Astrocyte of the cerebellum (primary cell): ENCODE measurements at regions not wholly inside any gene's neighbourhood (a gene's known extent, or its start where the extent isn't known, plus 50 kb on each side); places are given as distances from the start of the nearest gene placed in this dataset.

Experiments
- DNase-seq: peaks from one replicate; pipeline ENCODE4 v3.0.0-alpha.2; 2011; ENCODE audit warnings: low read depth
- H3K4me3 ChIP-seq: 2 replicates; pipeline ENCODE4 v1.5.1; 2011; ENCODE audit warnings: mild to moderate bottlenecking, low read depth, low read length, moderate library complexity
- in situ Hi-C: cut with HindIII; loops from 2 replicates; pipeline ENCODE4 v1.10.0; 2017; ENCODE audit warnings: low sequenced_read_pairs
- TF ChIP-seq, protein P1 (sequence below): IDR thresholded peaks from 2 replicates; pipeline ENCODE4 v1.5.1; 2012; ENCODE audit warnings: low read length, low read depth, moderate library complexity, mild to moderate bottlenecking; ENCODE audit errors: missing control alignments

GRCh38 chr7:131141443-131141967, 186.2 kb upstream of the MKLN1 start:
- no peak for DNase-seq
- in situ Hi-C loops = no loop called here
- TF ChIP-seq, protein P1, sequence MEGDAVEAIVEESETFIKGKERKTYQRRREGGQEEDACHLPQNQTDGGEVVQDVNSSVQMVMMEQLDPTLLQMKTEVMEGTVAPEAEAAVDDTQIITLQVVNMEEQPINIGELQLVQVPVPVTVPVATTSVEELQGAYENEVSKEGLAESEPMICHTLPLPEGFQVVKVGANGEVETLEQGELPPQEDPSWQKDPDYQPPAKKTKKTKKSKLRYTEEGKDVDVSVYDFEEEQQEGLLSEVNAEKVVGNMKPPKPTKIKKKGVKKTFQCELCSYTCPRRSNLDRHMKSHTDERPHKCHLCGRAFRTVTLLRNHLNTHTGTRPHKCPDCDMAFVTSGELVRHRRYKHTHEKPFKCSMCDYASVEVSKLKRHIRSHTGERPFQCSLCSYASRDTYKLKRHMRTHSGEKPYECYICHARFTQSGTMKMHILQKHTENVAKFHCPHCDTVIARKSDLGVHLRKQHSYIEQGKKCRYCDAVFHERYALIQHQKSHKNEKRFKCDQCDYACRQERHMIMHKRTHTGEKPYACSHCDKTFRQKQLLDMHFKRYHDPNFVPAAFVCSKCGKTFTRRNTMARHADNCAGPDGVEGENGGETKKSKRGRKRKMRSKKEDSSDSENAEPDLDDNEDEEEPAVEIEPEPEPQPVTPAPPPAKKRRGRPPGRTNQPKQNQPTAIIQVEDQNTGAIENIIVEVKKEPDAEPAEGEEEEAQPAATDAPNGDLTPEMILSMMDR = no peak
- H3K4me3 ChIP-seq = no peak overlapping the region

DNA sequence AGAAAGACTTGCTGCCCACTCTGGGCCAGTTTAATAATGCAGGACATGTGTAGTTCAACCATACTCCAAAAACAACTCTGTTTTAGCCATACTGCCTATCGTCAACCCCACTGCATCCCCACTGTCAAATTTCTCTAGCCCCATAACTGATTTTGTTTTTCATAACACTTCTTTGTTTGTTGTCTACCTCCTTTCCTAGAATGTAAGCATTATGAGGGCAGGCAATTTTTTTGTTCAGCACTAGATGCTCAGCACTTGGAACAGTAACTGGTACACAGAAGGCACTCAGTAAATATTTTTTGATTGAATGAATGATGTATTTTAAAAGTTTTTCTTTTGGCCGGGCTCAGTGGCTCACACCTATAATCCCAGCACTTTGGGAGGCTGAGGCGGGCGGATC, 183.8 kb upstream of the MKLN1 start:
- TF ChIP-seq, protein P1 = no peak
- no peak for DNase-seq
- H3K4me3 ChIP-seq = no peak overlapping the region
- in situ Hi-C loops = no loop called here

DNA sequence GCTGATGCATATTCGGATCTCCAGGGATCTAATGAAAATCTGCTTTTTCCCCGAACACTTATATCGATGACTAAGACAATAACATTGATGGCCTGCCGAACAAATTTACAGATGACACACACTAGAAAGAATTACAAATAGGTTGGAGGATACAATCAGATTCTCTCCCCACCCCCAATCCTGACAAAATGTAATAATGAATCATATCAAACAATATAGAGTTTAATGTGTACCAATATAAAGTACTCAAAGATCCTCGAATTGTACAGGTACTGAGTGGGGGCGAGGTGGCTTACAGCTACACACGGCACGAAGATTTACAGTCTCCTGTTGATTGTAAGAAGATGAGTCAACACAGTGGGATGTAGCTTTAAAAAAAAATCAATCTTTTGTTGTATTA, 182.7 kb upstream of the MKLN1 start:
- no peak overlapping the region for H3K4me3 ChIP-seq
- DNase-seq = no peak
- in situ Hi-C loops = no loop called here
- TF ChIP-seq, protein P1 = no peak

- TF ChIP-seq, protein P1 = no peak
- in situ Hi-C loops = no loop called here
- H3K4me3 ChIP-seq = no peak overlapping the region
- no peak for DNase-seq
These were observed 181.9 kb upstream of the MKLN1 start for GRCh38 chr7:131145770-131146169.

- TF ChIP-seq, protein P1 = no peak
- H3K4me3 ChIP-seq = no peak overlapping the region
- in situ Hi-C loops = no loop called here
- DNase-seq = no peak
These were observed 180.1 kb upstream of the MKLN1 start for GRCh38 chr7:131147604-131148003.

DNA sequence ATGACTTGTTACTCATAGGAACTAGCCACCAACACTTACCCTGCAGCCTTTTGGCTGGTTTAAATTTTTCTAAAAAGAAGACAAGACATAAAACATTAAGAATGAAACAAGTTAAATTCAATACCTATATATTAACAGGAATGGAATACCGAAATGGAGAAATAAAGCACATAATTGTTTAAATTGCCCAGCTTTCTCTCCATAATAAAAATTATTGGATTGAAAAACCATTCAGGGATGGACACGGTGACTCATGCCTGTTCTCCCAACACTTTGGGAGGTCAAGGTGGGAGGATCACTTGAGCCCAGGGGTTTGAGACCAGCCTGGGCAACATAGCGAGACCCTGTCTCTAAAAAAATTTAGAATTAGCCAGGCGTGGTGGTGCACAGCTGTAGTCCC, 179.4 kb upstream of the MKLN1 start:
- in situ Hi-C loops = no loop called here
- no peak for DNase-seq
- H3K4me3 ChIP-seq = no peak overlapping the region
- TF ChIP-seq, protein P1 = no peak
